ENCODE measurements at regions not wholly inside any gene's neighbourhood (a gene's known extent, or its start where the extent isn't known, plus 50 kb on each side); places are given as distances from the start of the nearest gene placed in this dataset.

- no peak overlapping the region for H3K4me3 ChIP-seq
- H3K27me3 ChIP-seq: no peaks in the 10 kb centered on the region
- DNase-seq (no peak), ATAC-seq (no peak)
- intact Hi-C loops (cut with DNase I): no loop called here
- no peaks in the 10 kb centered on the region for H3K36me3 ChIP-seq
- no peak overlapping the region for H3K27ac ChIP-seq
- no peaks in the 10 kb centered on the region for H3K9me3 ChIP-seq
- no peaks in the 10 kb centered on the region for H3K4me1 ChIP-seq
- TF ChIP-seq CTCF (IDR thresholded peaks at IDR 0.05): no peak
Measured at GRCh38 chr18:45335282-45336043, 279.8 kb upstream of the SLC14A2 start.

- ATAC-seq (no peak), DNase-seq (no peak)
- Histone ChIP-seq H3K9me3 (no peaks in the 10 kb centered on the region), H3K4me1 (no peaks in the 10 kb centered on the region), H3K27me3 (no peaks in the 10 kb centered on the region), H3K27ac (no peak overlapping the region), H3K4me3 (no peak overlapping the region), H3K36me3 (no peaks in the 10 kb centered on the region)
- intact Hi-C loops (cut with DNase I): no loop called here
- no peak for TF ChIP-seq CTCF (IDR thresholded peaks at IDR 0.05)
Measured at GRCh38 chr18:45336448-45336847, 278.8 kb upstream of the SLC14A2 start.

- intact Hi-C loops (cut with DNase I): no loop called here
- ATAC-seq: no peak
- H3K27me3 ChIP-seq: no peaks in the 10 kb centered on the region
- H3K4me3 ChIP-seq: no peak overlapping the region
- no peak overlapping the region for H3K27ac ChIP-seq
- no peaks in the 10 kb centered on the region for H3K9me3 ChIP-seq
- no peak for DNase-seq
- no peak for TF ChIP-seq CTCF (IDR thresholded peaks at IDR 0.05)
- no peaks in the 10 kb centered on the region for H3K4me1 ChIP-seq
- no peaks in the 10 kb centered on the region for H3K36me3 ChIP-seq
Measured at GRCh38 chr18:45337477-45337876, 277.8 kb upstream of the SLC14A2 start.

- intact Hi-C loops (cut with DNase I): no loop called here
- no peak for DNase-seq
- ATAC-seq: no peak
- Histone ChIP-seq H3K36me3 (no peaks in the 10 kb centered on the region), H3K9me3 (no peaks in the 10 kb centered on the region), H3K27ac (no peak overlapping the region), H3K27me3 (no peaks in the 10 kb centered on the region), H3K4me1 (no peaks in the 10 kb centered on the region), H3K4me3 (no peak overlapping the region)
- no peak for TF ChIP-seq CTCF (IDR thresholded peaks at IDR 0.05)
Measured at GRCh38 chr18:45339810-45340550, 275.3 kb upstream of the SLC14A2 start.

- no peaks in the 10 kb centered on the region for H3K36me3 ChIP-seq
- ATAC-seq (no peak), DNase-seq (no peak)
- H3K27ac ChIP-seq: no peak overlapping the region
- TF ChIP-seq CTCF (IDR thresholded peaks at IDR 0.05): no peak
- no peaks in the 10 kb centered on the region for H3K27me3 ChIP-seq
- no peaks in the 10 kb centered on the region for H3K4me1 ChIP-seq
- H3K9me3 ChIP-seq: no peaks in the 10 kb centered on the region
- intact Hi-C loops (cut with DNase I): no loop called here
- no peak overlapping the region for H3K4me3 ChIP-seq
Measured at GRCh38 chr18:45340884-45341283, 274.4 kb upstream of the SLC14A2 start.

Data from upper lobe of right lung (tissue), 1 donor.